Glomerular endothelial cell (primary cell): ENCODE measurements at regions not wholly inside any gene's neighbourhood (a gene's known extent, or its start where the extent isn't known, plus 50 kb on each side); places are given as distances from the start of the nearest gene placed in this dataset.

Experiments
- DNase-seq: peaks from one replicate; pipeline ENCODE4 v3.0.0-alpha.2; 2011; ENCODE audit warnings: low read depth, low spot score; ENCODE audit errors: extremely low read depth

- DNase-seq = no peak
Observed at GRCh38 chr1:185375583-185375982, 58.5 kb upstream of the IVNS1ABP start.

- DNase-seq = peak; percentile 74
Observed at GRCh38 chr1:185373813-185374529, 56.9 kb upstream of the IVNS1ABP start.

GRCh38 chr1:185369786-185370185 lies 52.7 kb upstream of the IVNS1ABP start:
- DNase-seq = no peak

GRCh38 chr1:185368913-185369491 lies 52.0 kb upstream of the IVNS1ABP start:
- no peak for DNase-seq

- DNase-seq = no peak
Observed at GRCh38 chr1:185368313-185368855, 51.3 kb upstream of the IVNS1ABP start.

GRCh38 chr1:185367218-185367617 lies 50.2 kb upstream of the IVNS1ABP start:
- DNase-seq = no peak
